GM13977 (cell line): ENCODE measurements at regions not wholly inside any gene's neighbourhood (a gene's known extent, or its start where the extent isn't known, plus 50 kb on each side); places are given as distances from the start of the nearest gene placed in this dataset.
A peak's percentile ranks its signal among the peaks of the same experiment; 100 is the strongest.

Experiments used
- DNase-seq: peaks from one replicate; pipeline ENCODE4 v3.0.0; 2012; ENCODE audit warnings: low spot score
- in situ Hi-C: fragments of 300-500 bp; cut with MboI; formaldehyde crosslinking; loops from one replicate; pipeline ENCODE4 v1.12.0; 2022; ENCODE audit warnings: low sequenced_read_pairs, low pct_unique_long_range_greater_than_20kb, mixed read lengths, inconsistent platforms; ENCODE audit not compliant: unreplicated experiment
- TF ChIP-seq, protein P1 (sequence below): IDR thresholded peaks from 2 replicates; pipeline ENCODE4 v1.5.1; 2012; ENCODE audit warnings: mild to moderate bottlenecking, control low read depth; ENCODE audit not compliant: insufficient read depth; ENCODE audit errors: extremely low read depth, missing control alignments

GRCh38 chr5:42036379-42036778 lies 111.3 kb downstream of the FBXO4 start:
- DNase-seq = no peak
- in situ Hi-C loops = no loop called here
- TF ChIP-seq, protein P1, sequence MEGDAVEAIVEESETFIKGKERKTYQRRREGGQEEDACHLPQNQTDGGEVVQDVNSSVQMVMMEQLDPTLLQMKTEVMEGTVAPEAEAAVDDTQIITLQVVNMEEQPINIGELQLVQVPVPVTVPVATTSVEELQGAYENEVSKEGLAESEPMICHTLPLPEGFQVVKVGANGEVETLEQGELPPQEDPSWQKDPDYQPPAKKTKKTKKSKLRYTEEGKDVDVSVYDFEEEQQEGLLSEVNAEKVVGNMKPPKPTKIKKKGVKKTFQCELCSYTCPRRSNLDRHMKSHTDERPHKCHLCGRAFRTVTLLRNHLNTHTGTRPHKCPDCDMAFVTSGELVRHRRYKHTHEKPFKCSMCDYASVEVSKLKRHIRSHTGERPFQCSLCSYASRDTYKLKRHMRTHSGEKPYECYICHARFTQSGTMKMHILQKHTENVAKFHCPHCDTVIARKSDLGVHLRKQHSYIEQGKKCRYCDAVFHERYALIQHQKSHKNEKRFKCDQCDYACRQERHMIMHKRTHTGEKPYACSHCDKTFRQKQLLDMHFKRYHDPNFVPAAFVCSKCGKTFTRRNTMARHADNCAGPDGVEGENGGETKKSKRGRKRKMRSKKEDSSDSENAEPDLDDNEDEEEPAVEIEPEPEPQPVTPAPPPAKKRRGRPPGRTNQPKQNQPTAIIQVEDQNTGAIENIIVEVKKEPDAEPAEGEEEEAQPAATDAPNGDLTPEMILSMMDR = no peak

- in situ Hi-C loops = no loop called here
- TF ChIP-seq, protein P1 = no peak
- DNase-seq = no peak
Measured at GRCh38 chr5:42037379-42037932, 112.4 kb downstream of the FBXO4 start.

GRCh38 chr5:42043400-42043799 lies 118.3 kb downstream of the FBXO4 start:
- in situ Hi-C loops = no loop called here
- TF ChIP-seq, protein P1 = no peak
- no peak for DNase-seq

DNA sequence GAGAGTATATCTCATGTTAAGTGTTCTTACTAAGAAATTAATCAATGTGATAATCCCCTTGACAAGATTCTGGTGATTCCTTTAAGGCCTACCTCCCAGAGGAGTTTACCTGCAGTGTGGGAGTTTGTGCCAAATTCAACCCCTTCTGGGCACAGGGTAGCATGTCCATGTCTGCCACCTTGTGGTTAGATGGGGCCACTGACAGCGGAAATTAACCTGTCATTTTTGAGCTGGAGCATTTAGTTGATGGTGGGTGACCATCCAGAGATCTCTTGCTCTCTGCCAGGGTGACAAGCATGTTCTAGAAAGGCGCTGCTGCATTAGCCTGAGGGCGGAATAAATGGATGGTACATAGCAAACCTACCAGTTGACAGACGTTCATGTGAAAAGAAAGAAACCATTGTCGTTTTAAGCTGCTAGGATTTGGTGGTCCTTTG lies 132.2 kb downstream of the FBXO4 start:
- in situ Hi-C loops = loop anchor here (10.0 to 25.0 kb wide), 2 partner anchors 202 to 370 kb away; no protein-coding TSS in a partner anchor
- DNase-seq = peak; percentile 50
- TF ChIP-seq, protein P1 = peak; percentile 85

DNA sequence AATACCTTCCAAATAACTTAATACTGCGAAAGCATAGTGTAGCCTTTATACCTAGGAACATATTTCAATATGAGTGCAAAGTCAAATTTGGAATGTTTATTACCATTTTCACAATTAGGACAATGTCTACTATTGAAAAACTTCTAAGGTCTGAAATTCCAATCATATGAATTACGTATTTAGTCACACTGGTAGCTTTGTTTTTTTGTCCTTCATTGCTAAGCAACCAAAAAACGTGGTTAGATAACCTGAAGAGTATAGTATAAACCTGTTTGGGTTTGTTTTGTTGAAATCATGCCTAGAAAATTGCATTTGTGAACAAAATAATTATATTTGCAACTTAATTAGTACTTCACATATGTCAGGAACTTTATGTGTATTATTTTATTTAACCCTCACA lies 134.2 kb downstream of the FBXO4 start:
- in situ Hi-C loops = loop anchor here (10.0 to 25.0 kb wide), 2 partner anchors 204 to 372 kb away; no protein-coding TSS in a partner anchor
- DNase-seq = no peak
- TF ChIP-seq, protein P1 = no peak

DNA sequence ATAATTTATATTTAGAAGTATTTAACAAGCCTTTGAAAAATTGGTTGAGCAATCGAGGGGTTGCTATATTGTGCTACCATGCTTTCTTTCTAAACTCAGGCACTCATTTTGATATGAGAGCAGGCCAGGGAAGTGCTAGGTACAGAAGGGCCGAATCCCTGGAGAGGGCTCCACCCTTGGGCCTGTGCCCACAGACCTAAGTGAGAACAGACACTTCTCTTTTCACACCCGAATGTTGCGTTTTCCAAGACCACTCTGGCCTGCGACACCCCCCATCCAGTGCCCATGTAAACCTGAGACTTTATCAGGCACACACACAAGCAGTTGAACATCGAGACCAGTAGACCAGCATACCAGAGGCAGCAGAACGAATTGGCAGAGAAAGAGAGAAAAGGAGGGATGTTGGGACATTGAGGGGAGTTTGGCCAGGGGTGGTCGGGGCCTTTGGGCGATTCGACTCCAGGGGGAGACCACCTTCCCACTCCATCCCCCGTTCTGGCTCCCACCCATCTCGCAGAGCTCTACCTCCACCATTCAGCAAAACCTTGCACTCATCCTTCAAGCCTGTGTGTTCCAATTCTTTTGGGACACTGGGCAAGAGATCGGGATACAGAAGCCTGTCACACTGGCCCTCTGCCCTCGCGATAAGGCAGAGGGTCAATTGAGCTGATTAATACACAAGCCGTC lies 134.8 kb downstream of the FBXO4 start:
- no peak for DNase-seq
- TF ChIP-seq, protein P1 = no peak
- in situ Hi-C loops = loop anchor here (10.0 to 25.0 kb wide), 2 partner anchors 205 to 373 kb away; no protein-coding TSS in a partner anchor
